HEK293 (cell line): ENCODE measurements at regions not wholly inside any gene's neighbourhood (a gene's known extent, or its start where the extent isn't known, plus 50 kb on each side); places are given as distances from the start of the nearest gene placed in this dataset.

Experiments used
- CTCF ChIA-PET: fragments of 350-600 bp; formaldehyde crosslinking; extraction: SDS; loops from one replicate; lab custom pipeline; 2021; ENCODE audit warnings: antibody characterized with exemption; lab: Yijun Ruan, JAX
- POLR2A ChIA-PET: fragments of 300-600 bp; formaldehyde crosslinking; extraction: SDS; loops from one replicate; lab custom pipeline; 2020; ENCODE audit warnings: antibody characterized with exemption, inconsistent platforms; lab: Yijun Ruan, JAX
- H3K27ac ChIP-seq: fragments of 200-500 bp; sonication (Bioruptor generic); 2 replicates; pipeline ENCODE4 v1.5.1; 2014; ENCODE audit warnings: low read depth, low read length, control low read depth, inconsistent platforms; ENCODE audit errors: extremely low read depth
- H3K36me3 ChIP-seq, 2 experiments: fragments of 200-500 bp in 1 of 2; sonication (Bioruptor generic) in 1 of 2; 1 replicate in 1 of 2; 2 replicates in 1 of 2; pipeline ENCODE4 v1.5.1; 2014 to 2017; ENCODE audit warnings: inconsistent platforms in 2 of 2, low read length in 2 of 2; ENCODE audit not compliant: control insufficient read depth in 2 of 2, insufficient read depth in 1 of 2
- H3K4me1 ChIP-seq: fragments of 200-500 bp; sonication (Bioruptor generic); 2 replicates; pipeline ENCODE4 v1.5.1; 2014; ENCODE audit warnings: mild to moderate bottlenecking, low read length, inconsistent platforms; ENCODE audit not compliant: control insufficient read depth, insufficient read depth
- H3K4me3 ChIP-seq: 2 replicates; pipeline ENCODE4 v1.5.1; 2011; ENCODE audit warnings: low read depth, mild to moderate bottlenecking, control low read depth, low read length, moderate library complexity
- H3K9me3 ChIP-seq: fragments of 200-500 bp; sonication (Bioruptor generic); 2 replicates; pipeline ENCODE4 v1.5.1; 2014; ENCODE audit warnings: low read depth, low read length, inconsistent platforms; ENCODE audit not compliant: control insufficient read depth, insufficient read depth
- BCL11A ChIP-seq: fragments of 450-650 bp; formaldehyde crosslinking; IDR thresholded peaks from 2 replicates; pipeline ENCODE4 v1.5.1; 2016; ENCODE audit warnings: low read depth, missing biosample characterization, missing genetic modification characterization
- GLI2 ChIP-seq: fragments of 450-650 bp; formaldehyde crosslinking; IDR thresholded peaks from 2 replicates; pipeline ENCODE4; 2017; ENCODE audit warnings: missing biosample characterization, missing genetic modification characterization, low read depth, borderline replicate concordance
- KLF8 ChIP-seq: fragments of 450-650 bp; formaldehyde crosslinking; IDR thresholded peaks from 2 replicates; pipeline ENCODE4 v1.5.1; 2016; ENCODE audit warnings: missing biosample characterization, missing genetic modification characterization
- OSR2 ChIP-seq: fragments of 450-650 bp; formaldehyde crosslinking; IDR thresholded peaks from 2 replicates; pipeline ENCODE4 v1.5.1; 2016; ENCODE audit warnings: missing biosample characterization, missing genetic modification characterization
- PBX3 ChIP-seq: sonication (generic); formaldehyde crosslinking; IDR thresholded peaks from 2 replicates; pipeline ENCODE4 v1.8.1; 2022; ENCODE audit warnings: mild to moderate bottlenecking, moderate library complexity, missing genetic modification reagents
- PRDM1 ChIP-seq: fragments of 450-650 bp; formaldehyde crosslinking; IDR thresholded peaks from 2 replicates; pipeline ENCODE4; 2016; ENCODE audit warnings: missing biosample characterization, missing genetic modification characterization
- SP2 ChIP-seq: fragments of 450-650 bp; formaldehyde crosslinking; IDR thresholded peaks from 2 replicates; pipeline ENCODE4 v1.5.1; 2016; ENCODE audit warnings: missing biosample characterization, missing genetic modification characterization
- WT1 ChIP-seq: fragments of 450-650 bp; formaldehyde crosslinking; IDR thresholded peaks from 2 replicates; pipeline ENCODE4 v1.5.1; 2016; ENCODE audit warnings: missing biosample characterization, missing genetic modification characterization
- ZBTB17 ChIP-seq: fragments of 450-650 bp; formaldehyde crosslinking; IDR thresholded peaks from 2 replicates; pipeline ENCODE4 v1.5.1; 2016; ENCODE audit warnings: missing biosample characterization, missing genetic modification characterization
- ZBTB49 ChIP-seq: fragments of 450-650 bp; formaldehyde crosslinking; IDR thresholded peaks from 2 replicates; pipeline ENCODE4 v1.5.1; 2016; ENCODE audit warnings: missing biosample characterization, missing genetic modification characterization, low read depth
- ZIC2 ChIP-seq: fragments of 450-650 bp; formaldehyde crosslinking; IDR thresholded peaks from 2 replicates; pipeline ENCODE4 v1.5.1; 2016; ENCODE audit warnings: missing biosample characterization, missing genetic modification characterization
- ZNF10 ChIP-seq: fragments of 450-650 bp; formaldehyde crosslinking; IDR thresholded peaks from 2 replicates; pipeline ENCODE4 v1.5.1; 2017; ENCODE audit warnings: missing biosample characterization, missing genetic modification characterization
- ZNF133 ChIP-seq: fragments of 450-650 bp; formaldehyde crosslinking; IDR thresholded peaks from 2 replicates; pipeline ENCODE4 v1.5.1; 2016; ENCODE audit warnings: missing biosample characterization, missing genetic modification characterization
- ZNF19 ChIP-seq: fragments of 450-650 bp; formaldehyde crosslinking; IDR thresholded peaks from 2 replicates; pipeline ENCODE4; 2016; ENCODE audit warnings: missing biosample characterization, missing genetic modification characterization, low read depth
- ZNF335 ChIP-seq: fragments of 450-650 bp; formaldehyde crosslinking; conservative IDR thresholded peaks from 2 replicates; pipeline ENCODE4 v1.5.1; 2016; ENCODE audit warnings: missing biosample characterization, missing genetic modification characterization
- ZNF366 ChIP-seq: fragments of 450-650 bp; formaldehyde crosslinking; conservative IDR thresholded peaks from 2 replicates; pipeline ENCODE4 v1.5.1; 2016; ENCODE audit warnings: missing biosample characterization, missing genetic modification characterization
- ZNF394 ChIP-seq: fragments of 450-650 bp; formaldehyde crosslinking; IDR thresholded peaks from 2 replicates; pipeline ENCODE4 v1.5.1; 2016; ENCODE audit warnings: missing biosample characterization, missing genetic modification characterization, mild to moderate bottlenecking, moderate library complexity, borderline replicate concordance
- ZNF426 ChIP-seq: fragments of 450-650 bp; formaldehyde crosslinking; IDR thresholded peaks from 2 replicates; pipeline ENCODE4 v1.5.1; 2017; ENCODE audit warnings: missing biosample characterization, missing genetic modification characterization, mild to moderate bottlenecking, inconsistent platforms, moderate library complexity
- ZNF521 ChIP-seq: fragments of 450-650 bp; formaldehyde crosslinking; IDR thresholded peaks from 2 replicates; pipeline ENCODE4 v1.5.1; 2017; ENCODE audit warnings: missing biosample characterization, mild to moderate bottlenecking, missing genetic modification characterization
- ZNF596 ChIP-seq: fragments of 450-650 bp; IDR thresholded peaks from 2 replicates; pipeline ENCODE4 v1.5.0; 2018; ENCODE audit warnings: missing biosample characterization, mild to moderate bottlenecking, missing genetic modification characterization, moderate library complexity
- ZNF701 ChIP-seq: fragments of 450-650 bp; formaldehyde crosslinking; IDR thresholded peaks from 2 replicates; pipeline ENCODE4 v1.5.1; 2016; ENCODE audit warnings: missing biosample characterization, missing genetic modification characterization
- ZNF747 ChIP-seq: fragments of 450-650 bp; formaldehyde crosslinking; IDR thresholded peaks from 2 replicates; pipeline ENCODE4 v1.5.1; 2016; ENCODE audit warnings: missing biosample characterization, missing genetic modification characterization
- ZNF792 ChIP-seq: fragments of 450-650 bp; formaldehyde crosslinking; IDR thresholded peaks from 2 replicates; pipeline ENCODE4 v1.5.1; 2016; ENCODE audit warnings: missing biosample characterization, missing genetic modification characterization
- ZNF837 ChIP-seq: fragments of 450-650 bp; formaldehyde crosslinking; IDR thresholded peaks from 2 replicates; pipeline ENCODE4 v1.5.1; 2016; ENCODE audit warnings: missing biosample characterization, missing genetic modification characterization
- TF ChIP-seq, protein P1 (sequence below): fragments of 450-650 bp; formaldehyde crosslinking; conservative IDR thresholded peaks from 2 replicates; pipeline ENCODE4 v1.5.1; 2016; ENCODE audit warnings: low read depth, missing biosample characterization, missing genetic modification characterization
- TF ChIP-seq, protein P2 (sequence below): fragments of 450-650 bp; formaldehyde crosslinking; IDR thresholded peaks from 2 replicates; pipeline ENCODE4 v1.5.1; 2016; ENCODE audit warnings: missing biosample characterization, missing genetic modification characterization

DNA sequence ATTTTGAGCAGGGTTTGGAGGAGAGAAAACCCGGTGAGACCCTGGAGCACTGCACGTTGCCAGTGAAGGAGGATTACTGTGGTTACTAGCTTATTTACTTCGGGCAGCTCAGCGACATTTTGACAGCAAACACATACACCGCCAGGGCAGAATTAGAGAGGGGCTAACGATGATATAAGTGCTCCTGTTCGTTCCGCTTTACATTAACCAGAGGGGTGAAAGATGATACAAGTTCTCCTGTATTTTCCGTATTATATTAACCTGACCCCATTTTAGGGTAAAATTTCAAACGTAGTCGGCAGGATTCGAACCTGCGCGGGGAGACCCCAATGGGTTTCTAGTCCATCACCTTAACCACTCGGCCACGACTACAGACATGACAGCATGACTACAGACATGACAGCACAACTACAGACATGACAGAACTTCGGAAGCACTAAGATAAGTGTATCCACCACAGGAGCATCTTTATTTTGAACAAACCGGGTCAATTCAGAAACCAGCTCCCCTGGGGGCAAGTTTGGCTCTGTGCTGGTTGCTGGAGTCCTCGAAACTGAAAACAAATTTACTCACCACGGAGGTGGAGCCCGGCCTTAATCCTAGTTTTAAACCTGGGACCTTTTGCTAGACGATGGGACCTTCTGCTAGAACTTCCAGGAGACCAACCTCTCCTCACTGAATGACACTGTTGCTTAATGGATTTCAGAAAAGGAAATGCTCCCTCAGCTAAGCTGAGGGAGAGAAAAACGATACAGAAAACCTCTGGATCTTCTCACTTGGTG is 80.4 kb upstream of the ZNF184 start (continued):
- TF ChIP-seq ZNF394 (tag by site-specific recombination) (no peak; the same call in none of the 2 replicates), ZNF596 (tag by site-specific recombination) (no peak), SP2 (0 out of 2 replicates have a peak, but pooled peaks have one; percentile 13), ZNF747 (tag by site-specific recombination) (no peak), ZNF701 (tag by site-specific recombination) (no peak), ZNF10 (tag by site-specific recombination) (peak; percentile 67; the same call in 1 of the 2 replicates), ZNF521 (tag by site-specific recombination) (no peak), ZNF837 (tag by site-specific recombination) (no peak), ZNF792 (tag by site-specific recombination) (no peak), ZNF366 (tag by site-specific recombination) (peak; percentile 81), BCL11A (tag by site-specific recombination) (peak; percentile 79), KLF8 (tag by site-specific recombination) (peak; percentile 73), ZNF426 (no peak), OSR2 (tag by site-specific recombination) (peak; percentile 85), ZIC2 (tag by site-specific recombination) (peak; percentile 31; the same call in 1 of the 2 replicates), ZNF19 (tag by site-specific recombination) (no peak), GLI2 (no peak)
- TF ChIP-seq, protein P1, sequence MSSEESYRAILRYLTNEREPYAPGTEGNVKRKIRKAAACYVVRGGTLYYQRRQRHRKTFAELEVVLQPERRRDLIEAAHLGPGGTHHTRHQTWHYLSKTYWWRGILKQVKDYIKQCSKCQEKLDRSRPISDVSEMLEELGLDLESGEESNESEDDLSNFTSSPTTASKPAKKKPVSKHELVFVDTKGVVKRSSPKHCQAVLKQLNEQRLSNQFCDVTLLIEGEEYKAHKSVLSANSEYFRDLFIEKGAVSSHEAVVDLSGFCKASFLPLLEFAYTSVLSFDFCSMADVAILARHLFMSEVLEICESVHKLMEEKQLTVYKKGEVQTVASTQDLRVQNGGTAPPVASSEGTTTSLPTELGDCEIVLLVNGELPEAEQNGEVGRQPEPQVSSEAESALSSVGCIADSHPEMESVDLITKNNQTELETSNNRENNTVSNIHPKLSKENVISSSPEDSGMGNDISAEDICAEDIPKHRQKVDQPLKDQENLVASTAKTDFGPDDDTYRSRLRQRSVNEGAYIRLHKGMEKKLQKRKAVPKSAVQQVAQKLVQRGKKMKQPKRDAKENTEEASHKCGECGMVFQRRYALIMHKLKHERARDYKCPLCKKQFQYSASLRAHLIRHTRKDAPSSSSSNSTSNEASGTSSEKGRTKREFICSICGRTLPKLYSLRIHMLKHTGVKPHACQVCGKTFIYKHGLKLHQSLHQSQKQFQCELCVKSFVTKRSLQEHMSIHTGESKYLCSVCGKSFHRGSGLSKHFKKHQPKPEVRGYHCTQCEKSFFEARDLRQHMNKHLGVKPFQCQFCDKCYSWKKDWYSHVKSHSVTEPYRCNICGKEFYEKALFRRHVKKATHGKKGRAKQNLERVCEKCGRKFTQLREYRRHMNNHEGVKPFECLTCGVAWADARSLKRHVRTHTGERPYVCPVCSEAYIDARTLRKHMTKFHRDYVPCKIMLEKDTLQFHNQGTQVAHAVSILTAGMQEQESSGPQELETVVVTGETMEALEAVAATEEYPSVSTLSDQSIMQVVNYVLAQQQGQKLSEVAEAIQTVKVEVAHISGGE (tag by site-specific recombination) = no peak
- TF ChIP-seq, protein P2, sequence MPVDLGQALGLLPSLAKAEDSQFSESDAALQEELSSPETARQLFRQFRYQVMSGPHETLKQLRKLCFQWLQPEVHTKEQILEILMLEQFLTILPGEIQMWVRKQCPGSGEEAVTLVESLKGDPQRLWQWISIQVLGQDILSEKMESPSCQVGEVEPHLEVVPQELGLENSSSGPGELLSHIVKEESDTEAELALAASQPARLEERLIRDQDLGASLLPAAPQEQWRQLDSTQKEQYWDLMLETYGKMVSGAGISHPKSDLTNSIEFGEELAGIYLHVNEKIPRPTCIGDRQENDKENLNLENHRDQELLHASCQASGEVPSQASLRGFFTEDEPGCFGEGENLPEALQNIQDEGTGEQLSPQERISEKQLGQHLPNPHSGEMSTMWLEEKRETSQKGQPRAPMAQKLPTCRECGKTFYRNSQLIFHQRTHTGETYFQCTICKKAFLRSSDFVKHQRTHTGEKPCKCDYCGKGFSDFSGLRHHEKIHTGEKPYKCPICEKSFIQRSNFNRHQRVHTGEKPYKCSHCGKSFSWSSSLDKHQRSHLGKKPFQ (tag by site-specific recombination) = no peak; the same call in 1 of the 2 replicates

DNA sequence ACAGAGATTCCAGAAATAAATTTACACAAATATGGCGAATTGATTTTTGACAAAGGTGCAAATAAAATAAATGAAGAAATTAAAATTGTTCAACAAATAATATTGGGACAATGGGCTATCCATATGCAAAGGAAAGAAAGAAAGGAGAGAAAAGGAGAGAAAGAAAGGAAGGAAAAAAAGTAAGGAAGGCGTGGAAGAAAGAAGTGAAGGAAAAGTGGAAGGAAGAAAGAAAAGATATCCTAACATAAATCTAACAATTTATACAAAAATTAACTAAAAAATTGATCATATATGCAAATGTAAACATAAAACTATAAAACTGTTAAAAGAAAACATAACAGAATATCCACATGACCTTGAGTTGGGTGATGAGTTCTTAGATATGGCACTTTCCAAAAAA is 78.7 kb upstream of the ZNF184 start:
- CTCF ChIA-PET = interaction anchor here (0.7 to 1.0 kb wide), 2 partner anchors 34 to 321 kb away, joined by 3 to 4 read pairs; no protein-coding TSS in a partner anchor
- no peaks in the 10 kb centered on the region for H3K9me3 ChIP-seq
- H3K27ac ChIP-seq = no peak overlapping the region
- no peaks in the 10 kb centered on the region for H3K4me1 ChIP-seq
- peak; percentile 40; the same call in 1 of the 2 replicates for TF ChIP-seq ZNF366 (tag by site-specific recombination)
- TF ChIP-seq ZBTB49 (tag by site-specific recombination) = no peak
- TF ChIP-seq ZBTB17 = no peak
- TF ChIP-seq PRDM1 (tag by site-specific recombination) = peak; percentile 51
- TF ChIP-seq ZNF133 = no peak
- TF ChIP-seq ZNF335 = no peak
- no peak for TF ChIP-seq PBX3 (CRISPR knock-in tag)
- TF ChIP-seq WT1 (tag by site-specific recombination) = no peak
- TF ChIP-seq, all 188 proteins: peak for 2
- Histone ChIP-seq H3K36me3 (no peaks in the 10 kb centered on the region), H3K4me3 (no peak overlapping the region)
- POLR2A ChIA-PET = no interaction called here
